ENCODE measurements at regions not wholly inside any gene's neighbourhood (a gene's known extent, or its start where the extent isn't known, plus 50 kb on each side); places are given as distances from the start of the nearest gene placed in this dataset.

- Histone ChIP-seq H4K20me1 (ENCODE audit: control insufficient read depth, insufficient read depth, low read depth, low read length) (no peaks in the 10 kb centered on the region), H3K4me1 (ENCODE audit: control insufficient read depth, low read length) (no peaks in the 10 kb centered on the region), H3K27me3 (ENCODE audit: control insufficient read depth, low read length) (no peaks in the 10 kb centered on the region), H3K27ac (ENCODE audit: low read depth, low read length) (no peak overlapping the region), H3K36me3 (ENCODE audit: control insufficient read depth, low read length) (no peaks in the 10 kb centered on the region), H3F3A (ENCODE audit: control insufficient read depth, insufficient read depth) (no peaks in the 10 kb centered on the region), H3K79me2 (ENCODE audit: control insufficient read depth, low read length) (no peaks in the 10 kb centered on the region), H3K9me2 (replicated peaks; ENCODE audit: control insufficient read depth, low read length) (no peaks in the 10 kb centered on the region), H3K9me3 (ENCODE audit: control insufficient read depth, insufficient read depth, low read length) (no peaks in the 10 kb centered on the region), H3K4me2 (ENCODE audit: low read length) (no peak overlapping the region), H3K4me3 (ENCODE audit: low read length) (no peak overlapping the region)
- TF ChIP-seq EZH2phosphoT487 (IDR thresholded peaks at IDR 0.05; ENCODE audit: borderline replicate concordance, low read length) (no peak), CTCF (IDR thresholded peaks at IDR 0.05; ENCODE audit: low read depth, low read length, poor library complexity, severe bottlenecking) (no peak)
These were observed 78.2 kb downstream of the GPR88 start for GRCh38 chr1:100616121-100616621.

DNA sequence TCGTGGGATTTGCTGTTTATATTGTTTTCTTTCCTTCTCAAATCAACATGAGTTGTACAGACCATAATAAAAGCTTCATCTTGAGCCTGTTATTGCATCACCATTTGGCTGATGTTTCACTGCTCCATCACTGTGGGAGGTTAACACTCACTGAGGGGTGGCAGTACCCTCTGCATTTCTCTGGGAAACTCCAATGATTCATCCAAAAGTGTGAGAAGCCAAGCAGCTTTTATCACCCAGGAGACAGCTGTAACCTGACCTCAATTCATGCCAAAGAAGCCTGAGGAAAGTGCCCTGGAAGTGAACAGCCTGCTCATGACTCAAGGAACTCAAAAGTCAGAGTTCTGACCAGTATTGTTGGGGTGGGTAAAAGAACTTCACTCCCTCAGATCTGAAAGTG is 84.1 kb downstream of the GPR88 start:
- TF ChIP-seq CTCF (IDR thresholded peaks at IDR 0.05; ENCODE audit: low read depth, low read length, poor library complexity, severe bottlenecking) (no peak), EZH2phosphoT487 (IDR thresholded peaks at IDR 0.05; ENCODE audit: borderline replicate concordance, low read length) (no peak)
- no peaks in the 10 kb centered on the region for H3F3A ChIP-seq (ENCODE audit: control insufficient read depth, insufficient read depth)

DNA sequence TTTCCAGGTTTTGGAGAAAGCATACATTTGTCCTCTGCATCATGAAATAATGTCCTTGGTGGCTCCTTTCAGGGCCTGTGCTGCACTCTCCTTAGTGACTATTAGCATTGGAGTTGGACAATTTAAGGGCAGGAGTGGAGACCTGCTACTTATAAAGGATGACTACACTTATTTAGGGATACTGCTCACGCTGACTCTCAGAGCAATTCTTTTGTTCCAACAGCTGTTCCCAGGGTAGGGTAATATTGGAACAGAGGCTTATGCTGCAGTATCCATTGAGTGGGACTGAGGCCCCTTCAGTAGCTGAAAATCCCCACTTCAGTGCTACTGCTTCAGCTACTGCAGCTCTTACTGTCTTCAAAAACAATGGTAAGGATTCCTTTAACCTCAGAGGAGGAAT is 84.6 kb downstream of the GPR88 start:
- no peaks in the 10 kb centered on the region for H3K36me3 ChIP-seq (ENCODE audit: control insufficient read depth, low read length)
- H3K4me2 ChIP-seq (ENCODE audit: low read length), result no peak overlapping the region
- H4K20me1 ChIP-seq (ENCODE audit: control insufficient read depth, insufficient read depth, low read depth, low read length), result no peaks in the 10 kb centered on the region
- no peak overlapping the region for H3K4me3 ChIP-seq (ENCODE audit: low read length)
- H3K9me2 ChIP-seq (replicated peaks; ENCODE audit: control insufficient read depth, low read length), result no peaks in the 10 kb centered on the region
- H3K27me3 ChIP-seq (ENCODE audit: control insufficient read depth, low read length), result no peaks in the 10 kb centered on the region
- H3K9me3 ChIP-seq (ENCODE audit: control insufficient read depth, insufficient read depth, low read length), result no peaks in the 10 kb centered on the region
- no peaks in the 10 kb centered on the region for H3K4me1 ChIP-seq (ENCODE audit: control insufficient read depth, low read length)
- no peaks in the 10 kb centered on the region for H3K79me2 ChIP-seq (ENCODE audit: control insufficient read depth, low read length)
- no peak for TF ChIP-seq EZH2phosphoT487 (IDR thresholded peaks at IDR 0.05; ENCODE audit: borderline replicate concordance, low read length)
- no peak for TF ChIP-seq CTCF (IDR thresholded peaks at IDR 0.05; ENCODE audit: low read depth, low read length, poor library complexity, severe bottlenecking)
- H3F3A ChIP-seq (ENCODE audit: control insufficient read depth, insufficient read depth), result no peaks in the 10 kb centered on the region
- H3K27ac ChIP-seq (ENCODE audit: low read depth, low read length), result no peak overlapping the region

More for the DNA sequence above, 84.1 kb downstream of the GPR88 start:
- no peaks in the 10 kb centered on the region for H3K9me2 ChIP-seq (replicated peaks; ENCODE audit: control insufficient read depth, low read length)
- no peaks in the 10 kb centered on the region for H3K36me3 ChIP-seq (ENCODE audit: control insufficient read depth, low read length)
- H3K4me3 ChIP-seq (ENCODE audit: low read length), result no peak overlapping the region
- no peaks in the 10 kb centered on the region for H3K27me3 ChIP-seq (ENCODE audit: control insufficient read depth, low read length)
- H3K79me2 ChIP-seq (ENCODE audit: control insufficient read depth, low read length), result no peaks in the 10 kb centered on the region
- H4K20me1 ChIP-seq (ENCODE audit: control insufficient read depth, insufficient read depth, low read depth, low read length), result no peaks in the 10 kb centered on the region
- no peak overlapping the region for H3K27ac ChIP-seq (ENCODE audit: low read depth, low read length)
- H3K4me2 ChIP-seq (ENCODE audit: low read length), result no peak overlapping the region
- H3K9me3 ChIP-seq (ENCODE audit: control insufficient read depth, insufficient read depth, low read length), result no peaks in the 10 kb centered on the region
- no peaks in the 10 kb centered on the region for H3K4me1 ChIP-seq (ENCODE audit: control insufficient read depth, low read length)
